ENCODE measurements at regions not wholly inside any gene's neighbourhood (a gene's known extent, or its start where the extent isn't known, plus 50 kb on each side); places are given as distances from the start of the nearest gene placed in this dataset.

GRCh38 chr1:37272626-37273025 lies 201.8 kb upstream of the ZC3H12A start:
- H3K36me3 ChIP-seq (ENCODE audit: insufficient read depth in 1 of 2, low read depth in 1 of 2), result no peaks in the 10 kb centered on the region
- no peaks in the 10 kb centered on the region for H3K9me3 ChIP-seq
- ATAC-seq, result no peak
- peaks cover 0 to 6% (median 6%) of the 10 kb centered on the region in 3 donors for H3K27me3 ChIP-seq (ENCODE audit: insufficient read depth in 3 of 3, low read length in 2 of 3)
- 63 to 76% (median 64%) methylated on average over 8 of the region's 8 CpGs for WGBS, 3 donors
- intact Hi-C loops (cut with DNase I), result no loop called here
- H3K27ac ChIP-seq, result no peak overlapping the region
- H3K4me1 ChIP-seq, result no peaks in the 10 kb centered on the region
- no peak overlapping the region for H3K4me3 ChIP-seq
- no peak for DNase-seq
- TF ChIP-seq CTCF (IDR thresholded peaks at IDR 0.05), result no peak

DNA sequence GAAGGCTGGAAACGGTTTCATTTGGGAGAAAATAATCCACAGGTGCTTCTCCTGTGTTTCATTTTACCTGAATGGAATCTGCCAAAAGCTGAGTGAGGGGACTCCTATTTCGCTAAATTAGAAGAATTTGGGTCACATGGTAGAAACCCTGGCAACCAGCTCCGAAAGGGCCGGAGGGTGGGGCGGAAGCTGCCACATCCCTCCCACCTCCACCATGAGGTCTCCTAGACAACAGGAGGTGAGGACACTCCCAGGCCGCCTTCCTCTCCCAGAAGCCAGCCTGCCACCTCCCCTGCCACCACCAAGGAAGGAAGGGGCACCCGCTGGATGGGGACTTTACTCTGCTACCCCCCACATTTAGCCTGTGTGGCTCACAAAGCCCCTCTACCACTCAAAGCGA lies 199.9 kb upstream of the ZC3H12A start:
- H3K4me1 ChIP-seq, result no peaks in the 10 kb centered on the region
- ATAC-seq, result no peak
- intact Hi-C loops (cut with DNase I), result no loop called here
- no peak for DNase-seq
- H3K9me3 ChIP-seq, result no peaks in the 10 kb centered on the region
- no peak for TF ChIP-seq CTCF (IDR thresholded peaks at IDR 0.05)
- no peaks in the 10 kb centered on the region for H3K36me3 ChIP-seq (ENCODE audit: insufficient read depth in 1 of 2, low read depth in 1 of 2)
- peaks cover 0 to 6% (median 2%) of the 10 kb centered on the region in 3 donors for H3K27me3 ChIP-seq (ENCODE audit: insufficient read depth in 3 of 3, low read length in 2 of 3)
- H3K4me3 ChIP-seq, result no peak overlapping the region
- whole genome bisulfite sequencing, 3 donors, result 53 to 57% (median 53%) methylated on average over 8 of the region's 8 CpGs
- H3K27ac ChIP-seq, result no peak overlapping the region

GRCh38 chr1:37274938-37275631 lies 199.3 kb upstream of the ZC3H12A start:
- H3K36me3 ChIP-seq (ENCODE audit: insufficient read depth in 1 of 2, low read depth in 1 of 2), result no peaks in the 10 kb centered on the region
- 33 to 43% (median 35%) methylated on average over 5 of the region's 5 CpGs for WGBS, 3 donors
- peaks cover 0 to 6% (median 2%) of the 10 kb centered on the region in 3 donors for H3K27me3 ChIP-seq (ENCODE audit: insufficient read depth in 3 of 3, low read length in 2 of 3)
- ATAC-seq (no peak), DNase-seq (no peak)
- H3K4me3 ChIP-seq, result no peak overlapping the region
- H3K4me1 ChIP-seq, result no peaks in the 10 kb centered on the region
- H3K9me3 ChIP-seq, result no peaks in the 10 kb centered on the region
- H3K27ac ChIP-seq, result no peak overlapping the region
- intact Hi-C loops (cut with DNase I), result no loop called here
- TF ChIP-seq CTCF (IDR thresholded peaks at IDR 0.05), result no peak

DNA sequence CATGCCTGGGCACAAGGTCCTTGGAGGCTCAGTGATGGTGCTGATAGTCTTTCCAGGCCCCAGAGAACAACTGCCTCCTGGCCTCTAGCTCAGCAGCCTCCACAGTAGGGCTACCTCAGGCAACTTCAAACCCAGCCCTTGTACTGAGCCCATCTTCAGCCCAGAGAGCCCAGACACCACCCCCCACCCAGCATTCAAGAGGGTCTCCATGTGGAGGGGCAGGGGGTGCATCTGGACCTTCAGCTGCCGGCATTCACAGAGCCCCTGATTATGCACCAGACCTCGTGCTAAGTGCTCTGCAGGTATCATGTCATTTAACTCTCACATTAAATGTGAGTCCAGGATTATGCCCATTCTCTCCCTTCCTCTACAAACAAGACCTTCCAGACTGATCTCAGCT lies 197.0 kb upstream of the ZC3H12A start:
- 47 to 64% (median 60%) methylated on average over 2 of the region's 2 CpGs for WGBS, 3 donors
- peaks cover 0 to 7% (median 6%) of the 10 kb centered on the region in 3 donors for H3K27me3 ChIP-seq (ENCODE audit: insufficient read depth in 3 of 3, low read length in 2 of 3)

More for the DNA sequence above, 197.0 kb upstream of the ZC3H12A start:
- ATAC-seq (no peak), DNase-seq (no peak)
- Histone ChIP-seq H3K27ac (no peak overlapping the region), H3K4me1 (no peaks in the 10 kb centered on the region), H3K4me3 (no peak overlapping the region), H3K36me3 (ENCODE audit: insufficient read depth in 1 of 2, low read depth in 1 of 2) (no peaks in the 10 kb centered on the region), H3K9me3 (peaks cover 6% of the 10 kb centered on the region)
- intact Hi-C loops (cut with DNase I), result no loop called here
- TF ChIP-seq CTCF (IDR thresholded peaks at IDR 0.05), result no peak

Measured in psoas muscle (tissue), 7 donors.